HTERT RPE-1 (cell line): ENCODE measurements at regions not wholly inside any gene's neighbourhood (a gene's known extent, or its start where the extent isn't known, plus 50 kb on each side); places are given as distances from the start of the nearest gene placed in this dataset.
"Not testable (repeated sequence)": the region's sequence is repeated elsewhere in the genome, so short reads cannot be mapped to it uniquely, and the experiment has no call there.

ENCODE experiments used
- in situ Hi-C: fragments of 300-500 bp; cut with MboI; formaldehyde crosslinking; loops from 4 replicates; pipeline ENCODE4 v1.14.3; 2020; ENCODE audit warnings: low sequenced_read_pairs

DNA sequence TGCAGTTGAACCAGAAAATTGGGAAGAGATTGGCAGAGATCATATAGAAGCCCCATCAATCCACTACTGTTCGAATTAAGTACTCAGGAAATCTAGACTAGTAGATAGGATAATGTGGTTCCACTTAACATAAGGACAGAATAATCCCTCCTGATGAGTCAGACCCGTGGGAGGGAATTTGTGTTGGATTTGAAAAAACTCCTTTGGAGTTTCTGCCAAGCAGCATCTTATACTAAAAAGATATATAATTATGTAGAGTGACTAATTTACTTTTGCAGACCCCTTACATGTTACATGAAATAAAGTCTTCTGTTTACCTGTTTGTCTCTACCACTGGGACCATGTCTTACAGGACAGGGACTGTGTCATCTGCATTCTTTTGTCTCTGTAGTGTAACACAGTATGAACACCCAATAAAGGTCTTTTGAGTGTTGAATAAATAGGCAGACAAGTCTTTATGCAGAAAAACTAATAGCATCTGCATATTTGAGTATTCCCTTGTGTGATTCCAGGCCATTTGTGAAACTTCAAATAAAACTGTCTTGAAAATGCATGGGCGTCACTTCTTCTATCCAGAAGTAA lies 122.6 kb upstream of the DNAJC10 start:
- in situ Hi-C loops: no loop called here

DNA sequence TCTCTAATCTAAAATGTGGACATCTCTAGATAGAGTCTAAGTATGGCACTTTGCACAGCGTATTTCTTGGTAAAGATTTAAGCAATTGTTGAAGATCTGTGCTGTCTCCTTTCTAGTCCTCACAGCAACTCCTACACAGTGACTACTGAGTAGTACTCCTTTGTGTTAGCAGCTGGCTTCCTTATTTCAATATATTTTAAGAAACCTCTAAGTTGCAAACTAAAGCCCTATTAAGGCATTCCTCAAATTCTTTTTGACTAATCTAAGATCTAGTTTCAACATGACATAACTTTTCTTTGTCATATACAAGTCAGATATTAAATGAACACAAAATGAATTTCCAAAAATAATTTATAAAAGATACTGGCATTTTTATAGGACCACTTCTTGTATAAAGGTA lies 121.8 kb upstream of the DNAJC10 start:
- in situ Hi-C loops: no loop called here

DNA sequence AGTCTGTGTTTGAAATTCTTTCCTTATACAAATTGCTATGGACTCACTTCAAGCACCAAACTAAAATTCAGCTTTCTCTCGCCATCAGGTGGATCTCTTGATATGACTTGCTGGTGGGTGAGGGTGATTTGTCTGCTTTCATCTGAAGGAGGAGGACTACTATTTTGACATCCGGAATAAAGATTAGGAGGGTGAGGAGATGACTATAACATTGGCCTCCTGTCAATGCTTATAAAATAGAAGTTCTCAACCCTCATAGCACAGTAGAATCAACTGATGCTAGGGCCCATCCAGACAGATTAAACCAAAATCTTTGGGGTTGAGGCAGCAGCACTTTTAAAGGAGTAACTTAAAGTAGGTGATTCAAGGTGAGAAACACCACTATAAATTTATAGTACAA lies 120.4 kb upstream of the DNAJC10 start:
- in situ Hi-C loops: no loop called here

DNA sequence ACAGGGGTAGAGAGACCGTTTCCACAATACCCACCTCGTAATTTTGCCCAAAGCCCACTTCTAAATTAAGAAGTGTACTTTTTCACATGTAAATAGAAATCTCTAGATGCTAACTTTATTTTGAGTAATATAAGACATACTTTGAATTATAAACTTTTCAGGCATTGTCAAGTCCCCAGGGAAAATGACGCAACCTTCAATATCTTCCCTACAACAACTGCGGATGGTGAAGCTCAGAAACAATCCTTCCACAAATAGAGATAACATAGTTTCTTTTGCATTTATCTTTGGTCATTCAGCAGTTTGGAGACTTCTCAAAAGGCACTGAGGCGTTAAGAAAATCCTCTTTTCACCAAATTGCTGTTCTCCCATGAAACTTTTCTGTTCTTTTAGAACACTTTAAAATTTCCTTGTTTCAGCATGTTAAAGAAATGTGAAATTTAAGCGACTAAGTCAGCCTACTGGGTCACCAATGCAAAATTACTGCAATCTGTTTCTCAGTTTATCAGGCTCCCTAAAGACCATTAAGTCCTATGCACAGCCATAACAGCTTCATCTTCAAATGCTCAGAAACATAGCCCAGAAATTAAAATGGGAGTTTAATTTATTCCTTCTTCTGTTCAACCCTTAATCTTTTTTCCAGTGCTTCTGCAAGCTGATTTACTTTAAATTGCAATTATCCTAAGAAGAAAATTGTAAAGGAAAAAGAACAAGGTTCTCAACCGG lies 118.3 kb upstream of the DNAJC10 start:
- in situ Hi-C loops: no loop called here

DNA sequence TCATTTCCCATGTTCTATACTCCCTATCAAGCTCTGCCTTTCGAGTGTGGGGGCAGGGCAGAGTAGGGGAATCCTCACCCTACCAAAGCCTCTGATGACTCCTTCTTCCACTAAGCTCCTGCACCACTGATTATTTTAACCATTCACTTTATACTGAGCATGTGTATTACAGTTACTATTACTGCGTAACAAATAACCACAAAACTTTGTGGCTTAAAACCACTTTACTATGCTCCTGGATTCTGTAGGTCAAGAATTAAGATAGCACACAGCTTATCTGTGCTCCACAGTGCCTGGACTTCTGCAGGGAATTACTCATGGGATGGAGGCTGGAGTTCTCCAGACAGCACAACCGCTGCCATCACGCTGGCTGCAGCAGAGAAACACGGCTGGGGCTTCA lies 117.4 kb upstream of the DNAJC10 start:
- in situ Hi-C loops: no loop called here

DNA sequence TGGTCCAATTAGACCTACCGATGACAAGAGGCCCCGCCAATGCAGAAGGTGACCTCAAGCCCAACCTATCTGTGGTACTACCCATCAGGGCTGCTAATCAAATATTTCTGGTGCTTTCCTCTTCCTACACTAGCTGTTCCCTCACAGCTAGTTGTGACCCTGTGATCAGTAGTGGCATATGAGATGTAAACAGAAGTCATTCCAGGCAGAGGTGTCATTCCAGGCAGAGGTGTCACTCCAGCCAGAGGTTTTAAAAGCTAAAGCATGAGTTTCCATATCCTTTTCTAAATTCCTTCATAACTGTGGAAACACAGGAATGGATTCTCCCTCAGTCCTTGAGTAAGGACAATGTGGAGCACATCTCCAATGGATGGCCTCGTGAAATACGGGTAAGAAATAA lies 110.9 kb upstream of the DNAJC10 start:
- in situ Hi-C loops: no loop called here

DNA sequence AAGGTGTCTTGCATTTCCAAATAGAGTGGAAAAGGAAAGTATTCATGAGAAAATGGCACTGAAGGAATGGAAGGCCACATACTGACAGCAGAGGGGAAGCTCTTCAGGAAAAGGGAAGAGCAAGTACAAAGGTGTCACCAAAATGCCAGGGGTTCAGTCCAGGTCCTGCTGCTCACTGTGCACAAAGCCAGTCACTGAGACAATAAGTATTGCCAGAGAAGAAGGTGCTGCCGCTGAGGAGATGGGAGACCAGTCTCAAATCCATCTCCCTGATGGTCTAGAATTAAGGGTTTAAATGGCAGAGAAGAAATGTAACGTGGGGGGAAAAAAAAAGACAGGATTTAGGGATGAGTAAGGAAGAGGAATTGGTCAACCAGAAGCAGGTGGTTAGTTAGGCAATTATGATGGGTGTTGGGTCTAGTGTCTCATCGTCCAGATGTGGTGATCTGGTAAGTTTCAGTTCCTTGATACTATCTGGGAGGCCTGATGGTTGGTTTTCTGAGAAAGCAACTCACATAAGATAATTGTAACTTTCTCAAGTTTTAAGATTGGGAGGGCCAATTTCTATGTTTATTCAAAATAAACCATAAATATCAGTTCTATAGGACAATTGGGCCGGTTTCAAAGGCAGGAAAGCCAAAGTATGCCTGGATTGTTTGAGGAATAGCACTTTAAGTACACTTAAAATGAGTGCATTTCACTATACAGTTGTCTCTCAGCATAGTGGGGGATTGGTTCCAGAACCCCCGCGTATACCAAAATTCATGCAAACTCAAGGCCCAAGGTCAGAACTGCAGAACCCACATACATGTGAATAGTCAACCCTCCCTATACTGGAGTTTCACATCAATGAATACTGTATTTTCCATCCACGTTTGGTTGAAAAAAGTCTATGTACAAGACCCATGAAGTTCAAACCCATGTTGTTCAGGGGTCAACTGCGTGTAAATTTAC lies 109.1 kb upstream of the DNAJC10 start:
- in situ Hi-C loops: no loop called here

DNA sequence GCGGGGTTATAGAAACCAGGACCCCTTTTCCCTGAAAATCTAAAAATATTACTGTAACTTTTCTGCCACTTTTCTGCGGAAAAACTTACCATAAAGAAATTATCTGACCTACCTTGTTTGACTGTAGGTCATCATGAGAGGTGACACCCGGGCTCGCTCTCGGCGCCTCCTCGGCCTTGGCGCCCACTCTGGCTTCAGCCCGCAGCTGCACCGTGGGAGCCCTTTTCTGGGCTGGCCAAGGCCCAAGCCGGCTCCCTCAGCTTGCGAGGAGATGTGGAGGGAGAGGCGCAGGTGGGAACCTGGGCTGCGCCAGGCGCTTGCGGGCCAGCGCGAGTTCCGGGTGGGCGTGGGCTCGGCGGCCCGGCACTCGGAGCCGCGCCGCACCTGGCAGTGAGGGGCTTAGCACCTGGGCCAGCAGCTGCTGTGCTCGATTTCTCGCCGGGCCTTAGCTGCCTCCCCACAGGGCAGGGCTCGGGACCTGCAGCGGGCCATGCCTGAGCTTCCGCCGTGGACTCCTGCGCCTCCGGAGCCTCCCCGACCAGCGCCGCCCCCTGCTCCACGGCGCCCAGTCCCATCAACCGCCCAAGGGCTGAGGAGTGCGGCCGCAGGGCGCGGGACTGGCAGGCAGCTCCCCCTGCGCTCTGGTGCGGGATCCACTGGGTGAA lies 107.7 kb upstream of the DNAJC10 start:
- in situ Hi-C loops: no loop called here

DNA sequence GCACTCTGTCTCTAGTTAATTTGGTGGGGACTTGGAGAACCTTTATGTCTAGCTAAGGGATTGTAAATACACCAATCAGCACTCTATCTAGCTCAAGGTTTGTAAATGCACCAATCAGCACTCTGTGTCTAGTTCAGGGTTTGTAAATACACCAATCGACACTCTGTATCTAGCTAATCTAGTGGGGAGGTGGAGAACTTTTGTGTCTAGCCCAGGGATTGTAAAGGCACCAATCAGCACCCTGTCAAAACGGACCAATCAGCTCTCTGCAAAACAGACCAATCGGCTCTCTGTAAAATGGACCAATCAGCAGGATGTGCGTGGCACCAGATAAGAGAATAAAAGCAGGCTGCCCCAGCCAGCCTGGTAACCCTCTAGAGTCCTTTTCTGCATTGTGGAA lies 107.1 kb upstream of the DNAJC10 start:
- in situ Hi-C loops: not testable (repeated sequence)

DNA sequence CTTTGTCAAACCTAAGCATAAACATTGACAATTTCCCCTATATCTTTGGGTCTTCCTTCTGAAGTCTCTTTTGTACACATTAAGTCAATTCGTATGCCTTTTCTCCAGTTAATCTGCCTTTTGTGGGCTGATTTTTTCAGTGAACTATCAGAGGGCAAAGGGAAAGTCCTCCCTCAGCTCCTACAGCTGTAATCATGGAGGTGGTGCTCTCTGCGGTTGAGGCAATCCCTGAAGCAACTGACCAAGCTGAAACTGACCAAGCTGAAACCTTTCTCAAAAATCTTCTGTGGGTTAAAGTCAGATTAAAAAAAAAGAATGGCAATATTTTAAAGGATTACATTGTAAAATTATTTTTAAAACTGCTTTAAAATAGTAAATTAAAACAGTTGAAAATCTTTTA lies 105.8 kb upstream of the DNAJC10 start:
- in situ Hi-C loops: no loop called here

DNA sequence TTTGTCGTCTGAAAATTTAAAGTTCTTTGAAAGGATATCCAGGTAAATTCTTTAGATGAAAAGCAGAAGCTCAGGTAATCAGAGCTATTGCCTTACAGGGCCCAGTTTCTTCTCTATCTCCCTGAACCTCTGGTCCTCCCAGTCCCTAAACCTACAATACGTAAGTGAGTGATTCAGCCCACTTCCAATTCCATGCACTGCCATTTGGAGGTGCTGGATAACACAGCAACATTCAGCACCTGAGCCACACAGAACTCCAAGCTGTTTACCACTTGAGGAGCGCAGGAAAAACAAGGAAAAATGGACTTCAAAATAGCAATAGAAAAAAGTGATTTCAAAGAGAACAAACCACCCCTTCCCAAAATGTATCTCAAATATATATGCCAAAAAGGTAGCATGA lies 105.0 kb upstream of the DNAJC10 start:
- in situ Hi-C loops: no loop called here

DNA sequence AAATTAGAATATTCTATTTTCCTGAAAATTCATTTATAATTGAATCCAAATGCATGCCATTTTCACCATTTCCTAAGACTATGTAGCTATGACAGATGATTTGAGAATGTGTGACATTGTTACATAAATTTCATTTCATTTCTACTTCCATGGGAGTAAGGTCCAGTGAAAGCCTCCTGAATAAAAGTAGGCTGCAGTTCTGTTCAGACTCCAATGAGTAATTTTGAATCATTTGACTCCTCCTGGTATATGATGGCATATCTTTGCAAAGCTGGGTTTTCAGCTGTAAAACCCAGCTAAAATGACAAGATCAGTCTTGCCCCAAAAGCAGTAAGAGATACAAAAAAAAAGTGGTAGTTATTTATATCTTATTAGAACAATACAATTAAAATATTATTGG lies 101.0 kb upstream of the DNAJC10 start:
- in situ Hi-C loops: no loop called here

DNA sequence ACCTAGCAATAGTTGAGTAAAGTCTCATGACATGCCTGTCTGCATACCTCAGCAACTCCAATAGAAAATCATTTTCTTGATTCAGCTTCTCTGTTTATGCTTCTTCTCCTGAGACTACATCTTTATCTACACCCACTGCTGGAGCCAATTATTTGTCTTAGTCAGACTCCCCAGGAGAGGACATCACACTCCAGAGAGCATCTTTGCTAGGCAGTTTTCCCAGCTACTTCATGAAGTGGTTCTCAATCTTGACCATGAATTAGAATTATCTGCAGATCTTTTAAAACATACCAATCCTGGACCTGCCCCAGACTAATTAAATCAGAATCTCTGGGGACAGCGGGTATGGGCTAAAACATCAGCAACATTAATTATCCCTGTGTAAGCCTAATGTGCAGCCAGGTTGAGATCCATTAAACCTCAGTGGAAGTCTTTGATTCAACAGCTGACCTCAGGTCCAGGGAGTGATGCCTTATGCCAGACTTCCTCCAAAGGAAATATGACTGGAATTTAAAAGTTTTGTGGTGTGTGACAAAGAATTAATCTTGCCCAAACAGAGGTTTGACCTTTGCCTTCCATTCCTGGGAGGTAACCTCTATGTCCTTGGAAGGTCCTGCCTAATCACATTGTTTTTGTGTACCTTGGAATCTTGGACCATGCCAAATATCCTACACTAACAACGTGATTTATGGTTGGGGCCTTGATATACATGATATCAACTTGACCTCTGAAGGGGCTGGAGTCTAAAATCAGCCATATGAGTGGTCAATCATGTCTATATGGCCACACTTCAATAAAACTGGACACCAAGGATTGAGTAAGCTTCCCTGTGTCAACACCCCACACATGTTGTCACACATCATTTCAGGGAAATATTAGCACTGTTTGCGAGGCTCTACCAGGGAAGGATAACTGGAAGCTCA lies 99.3 kb upstream of the DNAJC10 start:
- in situ Hi-C loops: no loop called here

DNA sequence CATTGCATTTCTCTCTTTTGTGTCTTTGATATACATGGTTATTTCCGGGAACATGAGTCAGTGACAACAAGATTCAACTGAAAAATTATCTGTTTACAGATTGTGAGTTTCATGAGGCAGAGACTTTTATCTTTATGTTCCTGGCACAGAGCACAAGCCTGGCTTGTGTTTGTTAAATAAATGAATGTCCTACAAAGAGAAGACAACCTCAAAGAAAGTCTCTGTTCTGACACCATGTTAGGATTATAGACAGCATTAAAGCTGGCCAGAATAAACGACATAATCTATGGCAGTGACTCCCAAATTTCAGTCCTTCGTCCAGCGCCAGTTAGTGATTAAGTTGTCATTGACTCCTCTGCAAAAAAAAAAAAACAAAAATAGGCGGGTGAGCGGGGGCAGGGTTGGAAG lies 97.4 kb upstream of the DNAJC10 start:
- in situ Hi-C loops: no loop called here

DNA sequence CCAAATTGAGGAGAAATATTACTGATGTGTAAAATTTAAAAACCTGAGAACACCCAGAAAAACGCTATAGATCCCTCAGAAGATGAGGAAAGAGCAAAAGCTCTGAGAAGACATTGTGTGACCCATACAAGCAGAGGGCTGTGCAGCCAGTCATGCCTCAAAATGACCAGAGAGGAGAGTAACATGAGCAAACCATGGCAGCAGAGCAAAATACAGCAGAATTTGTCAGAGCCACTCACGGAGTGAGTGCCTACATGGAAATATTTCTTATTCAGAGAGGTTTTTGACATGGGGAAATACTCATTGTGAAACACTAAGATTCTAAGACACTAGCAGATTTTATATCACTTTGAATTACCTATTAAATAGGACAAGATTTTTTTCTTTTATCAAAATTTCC lies 96.8 kb upstream of the DNAJC10 start:
- in situ Hi-C loops: no loop called here

DNA sequence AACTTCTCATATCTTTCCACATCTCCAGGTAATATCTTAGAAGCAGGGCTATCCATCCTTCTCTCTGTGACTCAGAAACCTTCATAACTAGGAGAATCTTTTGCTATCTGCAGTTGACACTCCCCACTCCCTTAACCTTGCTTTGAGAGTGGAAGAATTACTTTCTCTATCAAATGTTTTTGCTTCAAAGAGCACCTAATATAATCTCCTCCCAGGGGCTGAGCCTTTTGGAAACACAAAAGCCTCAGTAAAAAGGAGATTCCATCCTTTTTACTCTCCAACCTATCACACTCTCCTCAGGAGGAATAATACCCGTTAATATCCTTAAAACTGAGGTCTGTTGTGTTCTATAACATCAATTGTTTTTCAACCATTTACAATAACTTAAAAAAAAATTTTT lies 94.9 kb upstream of the DNAJC10 start:
- in situ Hi-C loops: no loop called here

DNA sequence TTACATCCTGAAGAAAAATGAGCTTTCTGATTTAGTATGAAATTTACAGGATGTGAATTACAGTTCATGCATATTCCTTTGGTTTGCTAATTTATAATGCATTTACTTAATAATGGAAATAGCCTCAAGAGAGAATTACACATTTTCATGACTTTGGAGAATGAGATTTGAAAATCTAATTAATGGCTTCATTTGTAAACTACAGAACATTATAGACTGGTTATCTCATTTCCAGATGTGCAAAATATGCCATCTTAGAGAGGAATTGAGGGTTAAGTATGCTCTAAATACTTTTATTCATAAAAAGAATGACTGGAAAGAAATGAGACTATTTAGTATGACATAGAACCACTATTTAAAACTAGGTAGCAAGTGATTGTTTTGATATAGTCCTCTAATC lies 94.2 kb upstream of the DNAJC10 start:
- in situ Hi-C loops: no loop called here

DNA sequence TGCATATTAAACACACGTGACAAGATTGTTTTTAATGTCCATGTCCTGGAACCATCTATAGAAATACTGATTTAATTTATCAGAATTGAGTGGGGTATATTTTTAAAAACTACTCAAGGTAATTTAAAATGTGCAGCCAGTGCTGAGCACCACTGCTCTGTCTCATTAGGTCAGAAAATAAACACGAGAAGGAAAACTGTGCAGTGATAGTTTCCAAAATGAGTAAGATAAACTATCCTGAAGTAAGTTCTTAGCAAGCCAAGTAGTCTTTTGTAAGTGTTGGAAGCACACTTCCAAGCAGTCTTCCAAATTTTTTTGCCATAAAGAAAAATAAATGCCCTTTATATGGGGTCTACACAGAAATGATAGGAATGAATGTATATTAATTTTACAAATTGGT lies 93.8 kb upstream of the DNAJC10 start:
- in situ Hi-C loops: no loop called here

DNA sequence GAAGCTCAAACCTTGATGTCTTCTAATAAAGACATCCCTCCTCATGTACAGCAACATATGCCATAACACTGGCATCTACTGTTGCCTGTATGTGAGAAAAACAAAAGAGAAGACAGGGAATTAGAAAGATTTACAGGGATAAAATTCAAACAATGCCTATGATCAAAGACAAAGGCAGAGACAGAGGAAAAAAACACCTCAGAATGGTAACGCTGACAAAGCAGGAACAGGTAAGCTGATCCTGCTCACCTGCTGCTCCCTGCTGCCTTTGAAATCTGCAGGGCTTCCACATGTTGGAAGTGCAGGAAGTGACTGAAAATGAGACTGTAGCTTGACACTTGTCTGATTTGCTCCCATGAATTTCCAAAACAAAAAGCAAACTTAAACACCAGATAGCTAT lies 90.2 kb upstream of the DNAJC10 start:
- in situ Hi-C loops: loop anchor here (25.0 kb wide), 1 partner anchor 439 kb away; no protein-coding TSS in a partner anchor

DNA sequence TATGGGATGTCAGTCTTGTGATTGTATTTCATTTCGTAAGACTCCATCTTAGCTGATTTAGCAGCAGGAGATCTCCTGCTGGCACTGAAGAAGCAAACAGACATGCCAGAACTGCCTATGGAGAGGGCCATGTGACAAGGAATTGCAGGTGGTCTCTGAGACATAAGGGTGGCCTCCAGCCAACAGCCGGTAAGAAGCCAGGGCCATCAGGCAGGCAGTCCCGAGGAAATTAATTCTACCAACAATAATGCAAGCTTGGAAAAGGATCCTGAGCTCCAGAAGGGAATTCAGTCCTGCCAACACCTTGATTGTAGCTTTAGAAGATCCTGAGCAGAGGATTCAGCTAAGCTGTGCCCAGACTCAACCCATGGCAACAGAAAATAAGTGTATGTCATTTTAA lies 87.1 kb upstream of the DNAJC10 start:
- in situ Hi-C loops: loop anchor here (25.0 kb wide), 1 partner anchor 442 kb away; no protein-coding TSS in a partner anchor
